SK-N-MC (cell line): ENCODE measurements at regions not wholly inside any gene's neighbourhood (a gene's known extent, or its start where the extent isn't known, plus 50 kb on each side); places are given as distances from the start of the nearest gene placed in this dataset.

Experiments used
- EZH2 ChIP-seq: fragments of 200-600 bp; sonication (generic); IDR thresholded peaks from one replicate; pipeline ENCODE4 v1.6.1; 2017; ENCODE audit warnings: antibody characterized with exemption
- FOXP2 ChIP-seq: optimal IDR thresholded peaks from 2 replicates; pipeline ENCODE3; 2011; ENCODE audit warnings: mild to moderate bottlenecking, moderate library complexity; ENCODE audit not compliant: insufficient read depth; ENCODE audit errors: extremely low read length, control extremely low read depth
- POLR2AphosphoS5 ChIP-seq: IDR thresholded peaks from 2 replicates; pipeline ENCODE4 v1.6.1; 2012; ENCODE audit warnings: mild to moderate bottlenecking, low read depth, low read length, borderline replicate concordance

DNA sequence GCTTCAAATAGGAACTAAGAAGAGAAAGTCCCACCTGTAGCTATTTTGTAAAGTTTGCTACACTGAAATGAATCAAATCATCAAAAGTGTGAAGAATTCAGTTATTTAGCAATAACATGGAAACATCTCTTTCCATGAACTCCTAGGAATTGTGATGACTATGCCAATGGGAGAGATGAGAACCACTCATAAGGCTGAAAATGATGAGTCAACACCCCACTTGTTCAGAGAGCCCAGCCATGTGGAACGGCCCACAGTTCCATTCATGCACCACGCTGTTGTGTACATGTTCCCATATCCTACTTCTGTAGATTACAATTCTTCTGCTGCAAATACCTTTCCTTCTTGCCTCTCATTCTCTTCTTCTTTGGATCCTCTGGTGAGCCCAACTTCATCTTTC lies 645.5 kb upstream of the ID2 start:
- TF ChIP-seq POLR2AphosphoS5, result no peak
- no peak for TF ChIP-seq EZH2
- TF ChIP-seq FOXP2, result no peak
